ENCODE measurements at regions not wholly inside any gene's neighbourhood (a gene's known extent, or its start where the extent isn't known, plus 50 kb on each side); places are given as distances from the start of the nearest gene placed in this dataset.
"Not testable (repeated sequence)": the region's sequence is repeated elsewhere in the genome, so short reads cannot be mapped to it uniquely, and the experiment has no call there.

DNA sequence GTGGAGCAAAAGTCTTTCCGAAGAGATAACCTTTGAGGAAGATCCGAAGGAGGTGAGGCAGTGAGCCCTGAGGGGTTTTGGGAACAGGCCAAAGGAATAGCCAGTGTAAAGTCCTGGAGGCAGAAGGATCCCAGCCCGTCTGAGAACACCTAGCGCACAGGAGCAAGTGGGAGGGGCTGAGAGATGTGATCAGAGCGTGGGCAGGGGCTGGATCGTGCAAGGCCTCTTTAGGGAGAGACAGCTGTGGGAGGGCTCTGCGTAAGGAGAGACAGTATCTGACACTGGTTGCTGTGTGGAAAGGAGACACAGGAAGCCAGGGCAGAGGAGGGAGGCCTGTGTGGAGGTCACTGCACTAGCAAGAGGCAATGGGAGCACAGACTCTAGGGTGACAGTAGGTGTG is 68.2 kb downstream of the BARX1 start:
- intact Hi-C loops (cut with DNase I) = no loop called here
- DNase-seq (ENCODE audit: missing footprints) (no peak), ATAC-seq (no peak)

DNA sequence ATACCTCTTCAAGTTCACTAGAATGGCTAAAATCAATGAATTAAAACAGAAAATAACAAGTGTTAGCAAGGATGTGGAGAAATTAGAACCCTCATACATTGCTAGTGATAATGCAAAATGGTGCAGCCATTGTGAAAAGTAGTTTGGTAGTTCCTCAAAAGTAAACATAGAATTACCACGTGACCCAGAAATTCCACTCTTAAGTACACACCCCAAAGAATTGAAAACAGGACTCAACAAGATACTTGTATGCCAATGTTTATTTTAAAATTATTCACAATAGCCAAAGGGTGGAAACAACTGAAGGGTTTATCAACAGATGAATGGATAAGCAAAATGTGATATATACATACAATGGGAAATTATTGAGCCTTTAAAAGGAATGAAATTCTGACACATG is 70.3 kb downstream of the BARX1 start:
- DNase-seq (ENCODE audit: missing footprints) = no peak
- intact Hi-C loops (cut with DNase I) = no loop called here
- no peak for ATAC-seq

DNA sequence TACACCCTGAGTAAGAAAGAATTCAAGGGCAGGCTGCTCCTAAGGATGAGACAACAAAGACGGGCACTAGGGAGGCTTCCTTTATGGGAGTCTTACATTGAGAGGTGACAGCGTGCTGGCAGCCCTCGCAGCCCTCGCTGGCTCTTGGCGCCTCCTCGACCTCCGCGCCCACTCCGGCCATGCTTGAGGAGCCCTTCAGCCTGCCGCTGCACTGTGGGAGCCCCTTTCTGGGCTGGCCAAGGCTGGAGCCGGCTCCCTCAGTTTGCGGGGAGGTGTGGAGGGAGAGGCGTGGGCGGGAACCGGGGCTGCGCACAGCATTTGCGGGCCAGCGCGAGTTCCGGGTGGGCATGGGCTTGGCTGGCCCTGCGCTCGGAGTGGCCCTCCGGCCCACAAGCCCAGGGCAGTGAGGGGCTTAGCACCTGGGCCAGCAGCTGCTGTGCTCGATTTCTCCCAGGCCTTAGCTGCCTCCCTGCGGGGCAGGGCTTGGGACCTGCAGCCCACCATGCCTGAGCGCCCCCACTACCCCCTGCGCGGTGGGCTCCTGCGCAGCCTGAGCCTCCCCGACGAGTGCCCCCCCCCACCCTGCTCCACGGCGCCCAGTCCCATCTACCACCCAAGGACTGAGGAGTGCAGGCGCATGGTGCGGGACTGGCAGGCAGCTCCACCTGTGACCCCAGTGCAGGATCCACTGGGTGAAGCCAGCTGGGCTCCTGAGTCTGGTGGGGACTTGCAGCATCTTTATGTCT is 75.3 kb downstream of the BARX1 start:
- ATAC-seq; intact Hi-C loops (cut with DNase I); DNase-seq (ENCODE audit: missing footprints): not testable (repeated sequence)

DNA sequence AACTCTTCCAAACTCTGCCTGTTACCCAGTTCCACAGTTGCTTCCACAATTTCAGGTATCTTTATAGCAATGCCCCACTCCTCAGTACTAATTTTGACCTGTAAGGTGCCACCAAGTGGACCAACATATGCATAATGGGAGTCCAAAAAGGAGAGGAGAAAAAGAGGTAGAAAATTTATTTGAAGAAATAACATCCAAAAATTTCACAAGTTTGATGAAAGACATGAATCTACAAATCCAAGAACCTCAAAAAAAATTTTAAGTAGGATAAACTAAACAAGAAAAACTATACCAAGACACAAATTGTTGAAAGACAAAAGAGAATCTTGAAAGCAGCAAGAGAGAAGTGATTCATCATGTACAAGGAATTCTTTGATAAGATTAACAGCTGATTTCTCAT is 79.8 kb downstream of the BARX1 start:
- intact Hi-C loops (cut with DNase I) = no loop called here
- ATAC-seq (no peak), DNase-seq (ENCODE audit: missing footprints) (no peak)

DNA sequence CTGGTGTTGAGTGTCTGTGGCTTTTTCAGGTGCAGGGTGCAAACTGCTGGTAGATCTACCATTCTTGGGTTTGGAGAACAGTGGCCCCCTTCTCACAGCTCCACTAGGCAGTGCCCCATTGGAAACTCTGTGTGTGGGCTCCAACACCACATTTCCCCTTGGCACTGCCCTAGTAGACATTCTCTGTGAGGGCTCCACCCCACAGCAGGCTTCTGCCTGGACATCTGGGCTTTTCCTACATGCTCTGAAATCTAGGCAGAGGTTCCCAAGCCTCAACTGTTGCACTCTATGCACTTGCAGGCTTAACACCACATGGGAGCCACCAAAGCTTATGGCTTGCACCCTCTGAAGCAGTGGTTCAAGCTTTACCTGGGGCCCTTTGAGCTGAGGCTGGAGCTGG is 80.9 kb downstream of the BARX1 start:
- no peak for ATAC-seq
- no peak for DNase-seq (ENCODE audit: missing footprints)
- intact Hi-C loops (cut with DNase I) = no loop called here

DNA sequence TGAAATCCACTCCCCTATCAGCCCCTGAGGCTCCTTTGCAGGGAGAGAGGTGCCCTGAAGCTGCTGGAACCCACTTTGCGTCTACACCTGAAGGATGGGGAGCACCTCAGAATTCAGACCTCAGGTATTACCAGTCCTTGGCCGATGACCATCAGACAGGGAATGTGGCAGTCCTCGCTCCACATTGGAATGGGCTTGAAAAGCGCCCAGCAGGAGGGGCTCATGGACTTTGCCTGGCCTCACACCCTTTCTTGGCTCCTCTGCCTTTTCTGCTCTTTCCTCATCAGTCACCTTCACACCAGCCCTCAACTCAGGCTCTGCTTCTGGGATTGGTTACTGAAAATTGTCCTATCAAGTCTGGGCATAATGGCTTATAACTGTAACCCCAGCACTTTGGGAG is 83.9 kb downstream of the BARX1 start:
- intact Hi-C loops (cut with DNase I) = no loop called here

DNA sequence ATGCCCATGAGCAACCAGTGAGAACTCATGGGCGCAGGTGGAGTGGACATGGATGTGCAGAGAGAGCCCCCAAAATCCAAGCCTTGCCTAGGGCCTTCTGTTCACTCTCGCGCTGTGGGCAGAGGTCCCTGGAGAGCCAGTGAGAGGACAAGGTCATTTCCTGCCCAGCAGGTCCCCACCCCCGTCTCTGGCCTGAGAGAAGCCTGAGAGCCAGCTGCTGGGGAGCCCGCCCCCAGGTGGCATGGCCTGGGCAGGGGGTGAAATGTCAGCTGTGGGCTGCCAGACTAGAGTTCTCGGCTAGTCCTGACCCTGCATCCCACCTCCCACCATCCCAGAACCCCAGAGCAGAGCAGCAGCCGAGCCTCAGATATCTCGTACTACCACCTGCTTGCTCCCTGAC is 85.3 kb downstream of the BARX1 start:
- ATAC-seq = no peak
- DNase-seq (ENCODE audit: missing footprints) = no peak
- intact Hi-C loops (cut with DNase I) = no loop called here

More for the DNA sequence above, 83.9 kb downstream of the BARX1 start:
- ATAC-seq = no peak
- no peak for DNase-seq (ENCODE audit: missing footprints)

DNA sequence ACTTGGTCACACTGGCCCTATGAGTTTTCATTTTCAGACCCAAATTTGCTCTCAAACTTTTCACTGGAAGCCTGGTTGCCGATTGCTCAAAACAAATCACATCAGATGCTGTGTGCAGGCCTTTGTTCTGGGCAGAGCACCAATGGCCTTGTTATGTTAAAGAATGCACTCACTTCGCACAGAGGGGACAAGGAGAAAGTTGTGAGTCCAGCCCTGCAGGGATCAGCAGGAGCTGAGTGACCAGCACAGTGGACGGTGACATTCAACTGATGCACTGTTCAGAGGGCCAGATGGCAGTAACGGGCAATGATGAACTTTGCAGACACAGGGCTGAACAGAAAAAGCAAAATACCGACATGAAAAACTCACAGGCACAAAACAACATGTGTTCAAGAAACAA is 86.1 kb downstream of the BARX1 start:
- ATAC-seq (no peak), DNase-seq (ENCODE audit: missing footprints) (no peak)
- intact Hi-C loops (cut with DNase I) = no loop called here

DNA sequence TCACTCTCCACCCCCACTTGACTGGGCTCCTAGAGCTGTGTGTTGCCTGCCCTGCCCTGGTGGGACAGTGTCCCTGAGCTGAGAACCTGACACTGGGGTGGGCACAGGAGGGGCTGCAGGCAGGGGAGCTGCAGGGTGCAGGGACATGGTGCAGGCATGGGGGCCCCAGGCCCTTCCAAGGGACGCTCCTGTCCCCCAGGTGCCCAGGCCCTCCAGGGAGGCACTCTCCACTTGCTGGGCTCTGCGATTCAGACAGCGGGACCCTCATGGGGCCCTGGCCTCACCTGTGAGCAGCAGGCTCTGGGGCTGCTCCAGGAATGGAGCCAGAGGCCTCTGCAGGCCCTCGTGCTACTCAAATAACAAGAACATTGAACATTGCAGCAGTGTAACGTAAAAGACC is 89.4 kb downstream of the BARX1 start:
- DNase-seq (ENCODE audit: missing footprints) (no peak), ATAC-seq (no peak)
- intact Hi-C loops (cut with DNase I) = no loop called here

DNA sequence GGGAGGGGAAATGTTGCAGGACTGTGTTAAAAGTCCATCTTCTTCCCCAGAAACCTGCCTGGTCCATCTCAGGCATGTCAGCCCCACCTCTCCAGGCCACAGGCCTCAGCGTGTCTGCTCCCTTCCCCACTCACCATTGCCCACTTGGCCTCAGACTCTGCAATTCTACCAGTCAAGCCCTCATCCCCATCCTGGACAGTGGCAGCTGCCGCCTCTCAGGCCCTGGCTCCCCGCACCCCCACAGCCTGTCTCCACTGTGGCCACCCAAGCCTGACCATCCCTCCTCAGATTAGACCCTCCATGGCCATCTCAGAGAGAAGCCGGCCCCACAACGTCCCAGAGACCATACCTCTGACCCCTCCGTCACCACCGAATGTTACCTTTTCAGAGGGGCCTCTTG is 89.9 kb downstream of the BARX1 start:
- ATAC-seq = no peak
- intact Hi-C loops (cut with DNase I) = no loop called here
- DNase-seq (ENCODE audit: missing footprints) = no peak

DNA sequence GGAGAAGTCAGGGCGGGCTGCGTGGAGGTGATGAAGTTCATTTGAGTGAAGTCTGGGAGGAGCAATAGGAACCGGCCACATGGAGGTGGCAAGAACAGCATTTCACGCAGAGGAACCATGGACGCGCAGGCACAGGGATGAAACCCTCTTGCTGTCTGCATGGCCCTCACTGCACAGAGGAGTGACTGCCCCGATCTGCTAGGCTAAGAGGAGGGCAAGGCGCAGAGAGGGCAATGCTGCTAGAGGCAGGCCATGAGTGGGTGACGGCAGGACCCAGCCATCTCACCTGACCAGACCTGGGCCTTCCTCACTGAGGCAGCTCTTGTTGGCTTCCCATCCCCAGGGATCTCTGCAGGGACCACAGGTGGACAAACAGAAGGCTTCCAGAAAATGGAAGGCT is 90.3 kb downstream of the BARX1 start:
- intact Hi-C loops (cut with DNase I) = no loop called here

DNA sequence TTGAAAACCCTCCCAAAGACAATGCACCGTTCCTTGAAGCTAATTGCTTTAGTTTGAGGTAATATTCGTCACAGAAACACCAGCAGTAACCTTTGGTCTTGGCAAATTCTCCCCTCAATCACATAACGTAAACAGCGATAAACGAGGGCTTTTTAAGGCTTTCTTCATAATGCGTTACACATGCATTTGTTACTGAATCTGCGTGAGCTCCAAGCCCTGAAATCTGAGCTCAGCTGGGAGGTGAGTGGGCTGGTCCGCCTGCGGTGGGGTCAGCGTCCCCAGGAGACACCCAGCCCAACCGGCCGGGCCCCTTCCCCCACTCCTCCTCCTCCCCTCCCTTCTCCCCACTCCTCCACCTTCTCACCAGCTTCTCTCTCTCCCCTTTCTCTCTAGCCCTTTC is 91.1 kb downstream of the BARX1 start:
- DNase-seq (ENCODE audit: missing footprints) (no peak), ATAC-seq (no peak)
- intact Hi-C loops (cut with DNase I) = no loop called here

More for the DNA sequence above, 90.3 kb downstream of the BARX1 start:
- no peak for DNase-seq (ENCODE audit: missing footprints)
- ATAC-seq = no peak

DNA sequence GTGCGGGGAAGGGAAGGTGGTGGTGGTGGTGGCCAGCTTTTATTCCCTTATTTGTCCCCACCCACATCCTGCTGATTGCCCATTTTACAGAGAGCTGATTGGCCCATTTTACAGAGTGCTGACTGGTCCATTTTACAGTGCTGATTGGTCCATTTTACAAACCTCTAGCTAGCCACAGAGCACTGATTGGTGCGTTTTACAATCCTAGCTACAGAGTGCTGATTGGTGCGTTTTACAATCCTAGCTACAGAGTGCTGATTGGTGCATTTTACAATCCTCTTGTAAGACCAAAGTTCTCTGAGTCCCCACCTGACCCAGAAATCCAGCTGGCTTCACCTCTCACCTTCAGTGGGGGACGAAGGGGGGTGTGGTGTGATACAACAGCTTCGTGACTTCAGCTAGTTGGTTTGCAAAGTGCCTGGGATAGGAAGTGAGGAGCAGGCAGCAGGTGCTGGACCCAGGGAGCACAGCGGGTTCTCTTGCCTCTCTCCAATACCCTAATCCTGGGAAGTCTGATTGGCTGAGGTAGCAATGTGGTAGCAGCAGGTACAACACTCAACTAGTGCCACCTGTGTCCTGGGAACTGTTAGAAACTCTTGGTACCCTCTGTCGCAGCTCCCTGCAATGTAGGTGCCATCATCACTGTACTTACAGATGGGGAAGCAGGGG is 92.1 kb downstream of the BARX1 start:
- DNase-seq (ENCODE audit: missing footprints) (no peak), ATAC-seq (no peak)
- intact Hi-C loops (cut with DNase I) = no loop called here

DNA sequence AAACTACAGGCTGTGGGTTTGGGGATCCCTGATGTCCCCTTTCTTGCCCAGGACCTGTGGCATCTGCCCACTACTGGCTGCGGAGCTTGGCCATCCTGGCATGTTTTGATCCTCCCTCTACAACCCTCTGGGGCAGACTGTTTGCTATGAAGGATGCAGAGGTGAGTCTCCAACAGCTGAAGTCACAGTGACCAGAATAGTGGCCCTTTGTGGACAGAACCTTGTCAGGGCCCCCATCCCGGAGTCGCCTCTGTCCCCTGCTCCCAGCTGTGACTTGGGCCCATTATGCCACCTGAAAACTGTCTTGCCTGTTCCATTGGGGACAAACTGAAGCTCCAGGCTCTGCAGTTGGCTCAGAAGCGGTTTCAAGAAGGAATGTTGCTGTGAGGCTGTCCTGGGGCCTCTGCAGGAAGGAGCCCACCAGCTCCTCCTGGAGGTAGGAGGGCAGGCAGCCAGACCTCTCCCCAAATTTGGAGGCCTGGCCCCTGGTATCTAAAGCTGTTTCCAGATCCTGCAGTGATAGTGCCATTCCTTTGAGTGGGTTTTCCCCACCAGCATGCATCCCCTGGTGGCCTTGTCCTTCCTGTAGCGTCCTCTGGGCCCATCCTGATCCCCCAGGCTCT is 93.3 kb downstream of the BARX1 start:
- DNase-seq (ENCODE audit: missing footprints) (no peak), ATAC-seq (no peak)
- intact Hi-C loops (cut with DNase I) = no loop called here

DNA sequence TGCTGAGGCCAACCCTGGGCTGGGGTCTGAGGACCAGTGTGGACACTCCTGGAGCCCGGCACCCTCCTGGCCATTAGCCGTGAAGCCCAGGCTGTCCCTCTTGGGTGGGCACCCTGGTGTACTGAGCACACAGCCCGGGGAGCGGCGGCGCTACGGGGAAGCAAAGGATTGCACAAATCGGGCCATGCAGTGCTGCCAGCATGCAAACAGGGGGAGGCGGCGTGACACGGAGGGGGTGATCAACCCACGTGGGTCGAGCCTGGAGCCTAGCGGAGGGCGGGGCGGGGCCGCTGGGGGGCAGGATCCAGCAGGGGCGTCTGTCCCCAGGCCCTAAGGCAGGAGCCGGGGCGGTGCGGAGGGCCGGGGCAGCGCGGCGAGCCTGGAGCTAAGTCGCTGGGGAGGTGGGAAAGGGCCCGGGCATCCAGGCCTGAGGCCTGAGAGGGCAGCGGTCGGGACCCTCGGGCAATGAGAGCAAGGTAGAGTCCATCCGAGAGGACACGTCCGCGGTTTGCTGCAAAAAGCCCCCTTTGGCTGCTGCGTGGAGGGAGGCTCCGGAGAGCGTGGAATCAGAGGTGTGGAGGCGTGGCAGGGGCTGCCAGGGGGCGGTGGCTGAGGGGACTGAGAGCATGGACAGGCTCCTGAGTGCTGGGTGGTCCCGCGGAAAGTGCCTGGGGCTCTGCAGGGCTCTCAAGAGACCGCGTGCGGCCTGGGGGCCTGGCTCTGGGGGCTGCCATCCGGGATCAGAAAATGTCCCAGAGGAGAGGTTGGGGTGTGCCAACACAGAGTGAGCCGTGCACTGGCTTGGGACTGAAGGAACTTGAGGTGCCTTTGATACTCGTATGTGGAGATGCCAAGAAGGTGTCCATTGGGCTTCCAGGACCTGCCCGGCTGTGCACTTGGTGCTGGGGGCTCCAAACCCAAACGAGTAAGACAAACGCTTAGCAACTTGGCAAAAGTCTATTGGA is 94.2 kb downstream of the BARX1 start:
- intact Hi-C loops (cut with DNase I) = no loop called here
- ATAC-seq (no peak), DNase-seq (ENCODE audit: missing footprints) (no peak)

DNA sequence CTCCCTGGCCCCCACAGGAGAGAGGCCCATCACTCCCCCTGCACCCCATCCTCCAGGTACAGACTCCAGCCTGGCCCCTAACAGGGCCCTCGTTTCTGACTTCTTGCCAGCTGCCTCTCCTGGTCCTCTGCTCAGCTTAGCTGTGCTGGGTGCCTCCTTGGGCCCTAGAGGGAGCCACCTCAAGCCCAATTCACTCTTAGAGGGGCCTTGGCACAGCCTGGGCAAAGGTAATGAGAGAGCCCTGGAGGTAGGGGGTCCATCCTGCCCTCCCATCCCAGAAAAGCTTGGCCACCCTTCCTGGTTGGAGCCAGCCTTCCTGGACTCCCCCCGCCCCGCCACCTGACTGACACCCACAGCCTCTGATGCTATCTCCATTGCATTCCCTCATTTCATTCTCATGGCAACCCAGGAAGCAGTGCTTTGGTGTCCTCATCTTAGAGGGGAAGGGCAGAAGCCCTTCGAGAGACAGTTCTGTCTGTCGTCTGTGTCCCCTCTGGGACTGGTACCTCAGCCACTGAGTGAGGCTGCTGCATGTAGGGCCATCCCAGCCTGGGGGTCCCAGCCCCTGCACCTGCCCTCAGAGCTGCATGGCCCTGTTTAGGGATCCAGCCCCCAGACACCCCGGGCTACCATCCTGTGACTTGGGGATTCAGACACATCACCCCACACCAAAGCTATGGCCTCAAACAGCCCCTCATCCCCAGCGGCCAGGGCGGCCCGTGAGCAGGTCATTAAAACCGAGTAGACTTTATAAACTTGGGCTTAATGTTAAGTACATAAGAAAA is 95.5 kb downstream of the BARX1 start:
- ATAC-seq = no peak
- intact Hi-C loops (cut with DNase I) = no loop called here
- DNase-seq (ENCODE audit: missing footprints) = no peak

DNA sequence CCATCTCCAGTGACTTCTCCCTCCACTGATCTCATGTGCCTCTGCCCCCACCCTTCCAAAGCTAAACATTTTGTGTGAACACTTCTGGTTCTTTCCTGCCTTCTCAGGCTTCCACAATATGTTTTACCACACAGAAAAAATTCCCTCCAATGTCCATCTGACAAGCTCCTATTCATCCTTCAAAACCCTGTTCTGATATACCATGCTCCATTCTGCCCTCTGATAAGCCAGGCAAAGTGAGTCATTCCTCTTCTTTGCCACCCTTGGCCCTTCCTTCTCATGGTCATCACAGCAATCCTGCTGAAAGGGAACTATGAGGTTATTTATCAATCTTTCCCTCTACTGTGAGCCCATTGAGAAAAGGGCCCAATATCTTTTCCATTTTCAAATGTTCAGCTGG is 97.6 kb downstream of the BARX1 start:
- intact Hi-C loops (cut with DNase I) = no loop called here
- no peak for ATAC-seq
- no peak for DNase-seq (ENCODE audit: missing footprints)

DNA sequence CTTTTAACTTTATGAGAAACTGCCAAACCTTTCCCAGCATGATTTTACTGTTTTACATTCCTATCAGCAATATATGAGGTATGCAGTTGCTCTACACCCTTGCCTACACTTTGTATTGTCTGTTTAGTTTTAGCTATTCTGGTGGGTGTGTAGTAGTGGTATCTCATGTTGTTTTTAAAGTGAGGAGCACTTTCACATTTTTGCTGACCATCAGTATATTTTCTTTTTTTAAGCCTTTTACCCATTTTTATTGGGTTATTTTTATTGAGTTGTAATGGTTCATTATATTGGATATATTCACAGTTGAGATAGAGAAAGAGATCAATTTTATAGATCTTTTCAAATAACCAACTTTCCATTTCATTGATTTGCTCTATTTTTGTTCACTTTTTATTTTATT is 102.4 kb downstream of the BARX1 start:
- no peak for DNase-seq (ENCODE audit: missing footprints)
- intact Hi-C loops (cut with DNase I) = no loop called here
- ATAC-seq = no peak

DNA sequence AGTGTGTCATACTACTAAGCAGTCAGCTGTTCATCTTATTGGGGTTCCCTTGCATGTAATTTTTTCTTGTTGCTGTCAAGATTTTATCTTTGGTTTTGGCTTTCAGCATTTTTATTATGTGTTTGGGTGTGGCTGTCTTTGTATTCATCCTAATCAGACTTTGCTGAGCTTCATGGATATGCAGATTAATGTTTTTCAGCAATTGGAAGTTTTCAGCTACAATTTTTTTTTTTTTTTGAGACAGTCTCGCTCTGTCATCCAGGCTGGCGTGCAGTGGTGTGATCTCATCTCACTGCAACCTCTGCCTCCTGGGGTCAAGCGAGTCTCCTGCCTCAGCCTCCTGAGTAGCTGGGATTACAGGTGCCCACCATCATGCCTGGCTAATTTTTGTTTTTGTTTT is 108.8 kb downstream of the BARX1 start:
- ATAC-seq (no peak), DNase-seq (ENCODE audit: missing footprints) (no peak)
- intact Hi-C loops (cut with DNase I) = no loop called here

Data from Right ventricle myocardium inferior (tissue), 1 donor.